HCT116 (cell line): ENCODE measurements at regions not wholly inside any gene's neighbourhood (a gene's known extent, or its start where the extent isn't known, plus 50 kb on each side); places are given as distances from the start of the nearest gene placed in this dataset.

Source experiments
- ATAC-seq: fragments of 200-7000 bp; cut with Tn5 transposase; 2 replicates; pipeline ENCODE4 v1.9.1; 2020; ENCODE audit warnings: mild to moderate bottlenecking, moderate library complexity
- BruUV-seq: library from RNA; stranded (reverse); fragments of 400-500 nt; replicated peaks from 2 replicates; lab custom pipeline; 2021; lab: Mats Ljungman, UMichigan
- CTCF ChIA-PET: fragments of 300-600 bp; sonication (Branson Sonifier 250); formaldehyde crosslinking; loops from one replicate; lab custom pipeline; 2021; ENCODE audit warnings: antibody characterized with exemption; lab: Charles Lee
- POLR2A ChIA-PET: fragments of 300-600, 350-600 bp; sonication (Branson Sonifier 250); formaldehyde crosslinking; loops from one replicate; lab custom pipeline; 2021; ENCODE audit warnings: antibody characterized with exemption; lab: Charles Lee
- RAD21 ChIA-PET, 2 experiments: fragments of 300-600 bp; sonication (Branson Sonifier 250); formaldehyde crosslinking; loops; one replicate each; lab custom pipeline; 2023; ENCODE audit warnings: low total read pairs in 2 of 2; ENCODE audit not compliant: uncharacterized antibody in 2 of 2, unreplicated experiment in 2 of 2, low non-redundant PET in 1 of 2; lab: Charles Lee
- DNase-seq: peaks from one replicate; pipeline ENCODE4 v3.0.0-alpha.2; 2010; ENCODE audit warnings: low read depth, low spot score
- H2AFZ ChIP-seq: fragments of 200-600 bp; shearing (Covaris generic), sonication (generic); 2 replicates; pipeline ENCODE4 v1.6.1; 2017; ENCODE audit warnings: low read depth, mixed run types, mixed read lengths, antibody characterized with exemption, low read length; ENCODE audit not compliant: poor library complexity, severe bottlenecking
- H3K27ac ChIP-seq: 2 replicates; pipeline ENCODE4 v1.5.1; 2012; ENCODE audit warnings: low read depth, low read length
- H3K27me3 ChIP-seq: fragments of 200-600 bp; sonication (generic); 2 replicates; pipeline ENCODE4 v1.6.1; 2016; ENCODE audit warnings: mixed run types, low read length, mixed read lengths; ENCODE audit not compliant: insufficient read depth
- H3K36me3 ChIP-seq, 2 experiments: fragments of 200-500 bp in 1 of 2; fragments of 200-600 bp in 1 of 2; sonication (Bioruptor generic) in 1 of 2; sonication (generic) in 1 of 2; 2 replicates each; pipeline versions ENCODE4 v1.5.1 to v1.6.1; 2014 to 2016; ENCODE audit warnings: low read length in 2 of 2, inconsistent platforms in 1 of 2, mixed read lengths in 1 of 2, mixed run types in 1 of 2; ENCODE audit not compliant: insufficient read depth in 2 of 2, control insufficient read depth in 1 of 2
- H3K4me1 ChIP-seq, 2 experiments: fragments of 200-600 bp in 1 of 2; sonication (generic) in 1 of 2; 2 replicates each; pipeline versions ENCODE4 v1.5.1 to v1.6.1; 2012 to 2017; ENCODE audit warnings: low read length in 2 of 2, inconsistent platforms in 1 of 2, mild to moderate bottlenecking in 1 of 2, mixed read lengths in 1 of 2, mixed run types in 1 of 2, moderate library complexity in 1 of 2; ENCODE audit not compliant: insufficient read depth in 2 of 2, control insufficient read depth in 1 of 2
- H3K4me2 ChIP-seq: fragments of 200-600 bp; sonication (generic); 2 replicates; pipeline ENCODE4 v1.6.1; 2017; ENCODE audit warnings: mixed run types, low read length, mixed read lengths
- H3K4me3 ChIP-seq, 2 experiments: fragments of 200-600 bp in 1 of 2; sonication (generic) in 1 of 2; replicated peaks in 1 of 2; 2 replicates each; pipeline ENCODE4 v1.5.1; 2011 to 2016; ENCODE audit warnings: low read length in 2 of 2, control low read depth in 1 of 2, low read depth in 1 of 2, mild to moderate bottlenecking in 1 of 2, mixed read lengths in 1 of 2, mixed run types in 1 of 2
- H3K79me2 ChIP-seq: fragments of 200-600 bp; sonication (generic); 2 replicates; pipeline ENCODE4 v1.6.1; 2017; ENCODE audit warnings: mild to moderate bottlenecking, mixed run types, low read length, moderate library complexity, mixed read lengths; ENCODE audit not compliant: insufficient read depth
- H3K9ac ChIP-seq: fragments of 200-600 bp; sonication (generic); 2 replicates; pipeline ENCODE4 v1.6.1; 2016; ENCODE audit warnings: low read length, mixed read lengths
- H3K9me2 ChIP-seq: fragments of 200-600 bp; sonication (generic), shearing (Covaris generic); 2 replicates; pipeline ENCODE4 v1.6.1; 2017; ENCODE audit warnings: mixed run types, mild to moderate bottlenecking, moderate library complexity; ENCODE audit not compliant: insufficient read depth
- H3K9me3 ChIP-seq, 2 experiments: fragments of 200-500 bp in 1 of 2; fragments of 200-600 bp in 1 of 2; sonication (Bioruptor generic) in 1 of 2; sonication (generic) in 1 of 2; 2 replicates each; pipeline ENCODE4 v1.6.1; 2014 to 2017; ENCODE audit warnings: low read length in 2 of 2, mixed read lengths in 2 of 2, inconsistent platforms in 1 of 2, low read depth in 1 of 2, mild to moderate bottlenecking in 1 of 2, mixed run types in 1 of 2, moderate library complexity in 1 of 2; ENCODE audit not compliant: control insufficient read depth in 1 of 2, insufficient read depth in 1 of 2
- H4K20me1 ChIP-seq: fragments of 200-600 bp; sonication (generic), shearing (Covaris generic); 2 replicates; pipeline ENCODE4 v1.6.1; 2017; ENCODE audit warnings: mixed run types, mild to moderate bottlenecking, moderate library complexity; ENCODE audit not compliant: insufficient read depth
- CBX3 ChIP-seq: IDR thresholded peaks from 2 replicates; pipeline ENCODE4 v1.6.1; 2012; ENCODE audit warnings: low read depth
- CEBPB ChIP-seq: IDR thresholded peaks from 2 replicates; pipeline ENCODE4 v1.6.1; 2012; ENCODE audit warnings: low read depth
- EGR1 ChIP-seq: IDR thresholded peaks from 2 replicates; pipeline ENCODE4 v1.6.1; 2012; ENCODE audit warnings: low read depth
- ELF1 ChIP-seq: IDR thresholded peaks from 2 replicates; pipeline ENCODE4 v1.6.1; 2012; ENCODE audit warnings: low read depth, borderline replicate concordance
- EZH2 ChIP-seq: fragments of 200-600 bp; sonication (generic); IDR thresholded peaks from 2 replicates; pipeline ENCODE4 v1.6.1; 2017; ENCODE audit warnings: antibody characterized with exemption, mixed run types
- FOSL1 ChIP-seq: IDR thresholded peaks from 2 replicates; pipeline ENCODE4 v1.6.1; 2012; ENCODE audit warnings: low read depth
- POLR2A ChIP-seq: IDR thresholded peaks from 2 replicates; pipeline ENCODE4 v1.7.0; 2011; ENCODE audit warnings: borderline replicate concordance; ENCODE audit not compliant: insufficient read depth, insufficient read length; ENCODE audit errors: extremely low read depth
- POLR2AphosphoS5 ChIP-seq: IDR thresholded peaks from 2 replicates; pipeline ENCODE4 v1.6.1; 2011; ENCODE audit warnings: mild to moderate bottlenecking, low read depth, low read length, moderate library complexity
- RAD21 ChIP-seq: IDR thresholded peaks from 2 replicates; pipeline ENCODE4 v1.6.1; 2012; ENCODE audit warnings: low read depth, mild to moderate bottlenecking
- SIN3A ChIP-seq: IDR thresholded peaks from 2 replicates; pipeline ENCODE4 v1.6.1; 2012; ENCODE audit warnings: low read depth
- SP1 ChIP-seq: IDR thresholded peaks from 2 replicates; pipeline ENCODE4 v1.6.1; 2012; ENCODE audit warnings: low read depth
- SRF ChIP-seq: IDR thresholded peaks from 2 replicates; pipeline ENCODE4 v1.6.1; 2012; ENCODE audit warnings: low read depth
- TCF7L2 ChIP-seq: IDR thresholded peaks from 2 replicates; pipeline ENCODE4 v1.7.0; 2011; ENCODE audit warnings: borderline replicate concordance, inconsistent platforms; ENCODE audit not compliant: insufficient read depth, insufficient read length; ENCODE audit errors: extremely low read depth
- YY1 ChIP-seq: IDR thresholded peaks from 2 replicates; pipeline ENCODE4 v1.6.1; 2011; ENCODE audit warnings: low read length, low read depth, moderate library complexity, mild to moderate bottlenecking; ENCODE audit not compliant: insufficient replicate concordance; ENCODE audit errors: extremely low read depth
- ZFX ChIP-seq: fragments of 450-650 bp; IDR thresholded peaks from 2 replicates; pipeline ENCODE4 v1.6.1; 2017
- ZNF274 ChIP-seq: fragments of 200-500 bp; sonication (Bioruptor generic); IDR thresholded peaks from 2 replicates; pipeline ENCODE4 v1.6.1; 2014; ENCODE audit warnings: mild to moderate bottlenecking, low read depth, low read length, inconsistent platforms
- intact Hi-C: fragments of 100-400 bp; cut with micrococcal nuclease; formaldehyde crosslinking; loops from 2 replicates; pipeline ENCODE4 v1.10.0; 2022
- TF ChIP-seq, protein P1 (sequence below): IDR thresholded peaks from 2 replicates; pipeline ENCODE4 v1.6.1; 2012
- TF ChIP-seq, protein P2 (sequence below): IDR thresholded peaks from 2 replicates; pipeline ENCODE4 v1.6.1; 2012; ENCODE audit warnings: low read depth

- TF ChIP-seq ZNF274, result no peak
- TF ChIP-seq FOSL1, result no peak
- TF ChIP-seq CEBPB, result no peak
- no peak for TF ChIP-seq SRF
- no peak for TF ChIP-seq YY1
- TF ChIP-seq SP1, result no peak
- no peak for TF ChIP-seq ELF1
- TF ChIP-seq POLR2AphosphoS5, result no peak
- TF ChIP-seq SIN3A, result no peak
These were observed 363.2 kb downstream of the GALC start (continued) for GRCh38 chr14:87629788-87630187.

- ChIA-PET RAD21 (no interaction called here), CTCF (no interaction called here), POLR2A (no interaction called here)
- Histone ChIP-seq H3K27me3 (no peaks in the 10 kb centered on the region), H3K9me2 (no peaks in the 10 kb centered on the region), H3K36me3 (no peaks in the 10 kb centered on the region), H3K9me3 (peaks cover 0 to 17% of the 10 kb centered on the region in 2 experiments; a peak in 2 of 4 replicates), H4K20me1 (no peaks in the 10 kb centered on the region), H3K4me1 (no peaks in the 10 kb centered on the region), H3K4me2 (no peak overlapping the region), H3K27ac (no peak overlapping the region), H2AFZ (no peak overlapping the region), H3K9ac (no peak overlapping the region), H3K4me3 (no peak overlapping the region), H3K79me2 (no peaks in the 10 kb centered on the region)
- BruUV-seq, result no TSS peak
- intact Hi-C loops, result no loop called here
- no peak for DNase-seq
- no peak for TF ChIP-seq RAD21
- TF ChIP-seq FOSL1, result no peak
- TF ChIP-seq ZNF274, result no peak
- no peak for TF ChIP-seq SRF
- TF ChIP-seq EGR1, result no peak
- no peak for TF ChIP-seq ZFX
- TF ChIP-seq TCF7L2, result no peak
- TF ChIP-seq ELF1, result no peak
- TF ChIP-seq, protein P1, sequence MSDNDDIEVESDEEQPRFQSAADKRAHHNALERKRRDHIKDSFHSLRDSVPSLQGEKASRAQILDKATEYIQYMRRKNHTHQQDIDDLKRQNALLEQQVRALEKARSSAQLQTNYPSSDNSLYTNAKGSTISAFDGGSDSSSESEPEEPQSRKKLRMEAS, result no peak
- TF ChIP-seq, protein P2, sequence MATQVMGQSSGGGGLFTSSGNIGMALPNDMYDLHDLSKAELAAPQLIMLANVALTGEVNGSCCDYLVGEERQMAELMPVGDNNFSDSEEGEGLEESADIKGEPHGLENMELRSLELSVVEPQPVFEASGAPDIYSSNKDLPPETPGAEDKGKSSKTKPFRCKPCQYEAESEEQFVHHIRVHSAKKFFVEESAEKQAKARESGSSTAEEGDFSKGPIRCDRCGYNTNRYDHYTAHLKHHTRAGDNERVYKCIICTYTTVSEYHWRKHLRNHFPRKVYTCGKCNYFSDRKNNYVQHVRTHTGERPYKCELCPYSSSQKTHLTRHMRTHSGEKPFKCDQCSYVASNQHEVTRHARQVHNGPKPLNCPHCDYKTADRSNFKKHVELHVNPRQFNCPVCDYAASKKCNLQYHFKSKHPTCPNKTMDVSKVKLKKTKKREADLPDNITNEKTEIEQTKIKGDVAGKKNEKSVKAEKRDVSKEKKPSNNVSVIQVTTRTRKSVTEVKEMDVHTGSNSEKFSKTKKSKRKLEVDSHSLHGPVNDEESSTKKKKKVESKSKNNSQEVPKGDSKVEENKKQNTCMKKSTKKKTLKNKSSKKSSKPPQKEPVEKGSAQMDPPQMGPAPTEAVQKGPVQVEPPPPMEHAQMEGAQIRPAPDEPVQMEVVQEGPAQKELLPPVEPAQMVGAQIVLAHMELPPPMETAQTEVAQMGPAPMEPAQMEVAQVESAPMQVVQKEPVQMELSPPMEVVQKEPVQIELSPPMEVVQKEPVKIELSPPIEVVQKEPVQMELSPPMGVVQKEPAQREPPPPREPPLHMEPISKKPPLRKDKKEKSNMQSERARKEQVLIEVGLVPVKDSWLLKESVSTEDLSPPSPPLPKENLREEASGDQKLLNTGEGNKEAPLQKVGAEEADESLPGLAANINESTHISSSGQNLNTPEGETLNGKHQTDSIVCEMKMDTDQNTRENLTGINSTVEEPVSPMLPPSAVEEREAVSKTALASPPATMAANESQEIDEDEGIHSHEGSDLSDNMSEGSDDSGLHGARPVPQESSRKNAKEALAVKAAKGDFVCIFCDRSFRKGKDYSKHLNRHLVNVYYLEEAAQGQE, result no peak
- TF ChIP-seq CBX3, result no peak
- TF ChIP-seq SP1, result no peak
- TF ChIP-seq POLR2AphosphoS5, result no peak
- no peak for TF ChIP-seq EZH2
- TF ChIP-seq CEBPB, result no peak
- no peak for TF ChIP-seq POLR2A
- ATAC-seq, result no peak
These were observed 364.2 kb downstream of the GALC start for GRCh38 chr14:87628780-87629179.
